Hematopoietic multipotent progenitor cell (in vitro differentiated cells): ENCODE measurements at regions not wholly inside any gene's neighbourhood (a gene's known extent, or its start where the extent isn't known, plus 50 kb on each side); places are given as distances from the start of the nearest gene placed in this dataset.
"Not testable (repeated sequence)": the region's sequence is repeated elsewhere in the genome, so short reads cannot be mapped to it uniquely, and the experiment has no call there.

Experiments used
- DNase-seq, 3 donors: peaks; one replicate each; pipeline ENCODE4 v3.0.0-alpha.2; 2011 to 2015; ENCODE audit warnings: low read depth in 2 of 3, low spot score in 2 of 3

DNA sequence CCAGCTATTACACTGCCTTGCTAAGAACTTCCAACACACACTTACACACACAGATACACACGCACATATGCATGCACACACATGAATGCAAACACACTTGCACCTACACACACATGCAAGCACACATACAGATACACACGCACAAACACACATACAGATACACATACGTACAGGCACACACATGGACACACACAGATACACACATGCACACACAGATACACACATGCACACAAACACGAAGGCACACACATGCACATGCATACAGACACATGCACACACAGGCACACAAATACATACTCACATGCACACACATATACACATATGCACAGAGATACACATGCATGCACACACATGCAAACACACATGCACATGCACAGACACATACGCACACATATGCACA is 284.3 kb upstream of the FRG2C start:
- not testable (repeated sequence) for DNase-seq

DNA sequence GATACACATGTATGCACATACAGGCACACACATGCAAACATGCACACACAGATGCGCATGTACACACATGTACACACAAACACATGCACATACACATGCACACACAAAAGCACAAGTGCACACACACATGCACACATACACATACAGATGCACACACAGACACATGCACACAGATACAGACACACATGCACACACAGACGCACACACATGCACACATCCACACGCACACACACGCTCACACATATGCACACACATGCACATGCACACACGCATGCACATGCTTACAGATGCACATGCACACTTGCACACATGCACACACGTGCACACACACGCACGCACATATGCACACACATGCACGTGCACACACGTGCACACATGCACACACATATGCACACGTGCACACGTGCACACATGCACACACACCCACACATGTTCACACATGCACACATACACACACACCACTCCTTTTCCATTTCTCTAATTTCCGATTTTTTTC is 283.8 kb upstream of the FRG2C start:
- DNase-seq: no peak

DNA sequence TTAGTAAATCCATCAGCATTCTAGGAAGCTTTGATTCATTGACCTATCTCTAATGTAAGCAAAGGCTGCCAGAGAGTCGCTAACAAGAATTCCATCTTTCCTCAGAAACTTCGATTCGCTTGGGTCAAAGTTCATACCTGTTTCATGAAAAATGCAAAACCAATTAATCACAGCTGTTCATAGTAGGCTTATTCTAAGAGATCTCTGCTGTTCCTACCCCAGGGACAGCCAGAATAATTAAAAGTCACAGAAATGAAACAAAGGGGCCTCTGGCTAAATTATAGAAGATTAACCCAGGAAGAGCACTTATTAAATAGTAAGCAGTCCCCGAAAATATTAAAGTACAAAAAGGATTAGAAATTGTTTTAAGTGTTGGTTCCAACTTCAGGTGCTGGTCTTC is 280.1 kb upstream of the FRG2C start:
- DNase-seq: not testable (repeated sequence)

GRCh38 chr3:75388486-75389124 is 275.5 kb upstream of the FRG2C start:
- DNase-seq: not testable (repeated sequence)

DNA sequence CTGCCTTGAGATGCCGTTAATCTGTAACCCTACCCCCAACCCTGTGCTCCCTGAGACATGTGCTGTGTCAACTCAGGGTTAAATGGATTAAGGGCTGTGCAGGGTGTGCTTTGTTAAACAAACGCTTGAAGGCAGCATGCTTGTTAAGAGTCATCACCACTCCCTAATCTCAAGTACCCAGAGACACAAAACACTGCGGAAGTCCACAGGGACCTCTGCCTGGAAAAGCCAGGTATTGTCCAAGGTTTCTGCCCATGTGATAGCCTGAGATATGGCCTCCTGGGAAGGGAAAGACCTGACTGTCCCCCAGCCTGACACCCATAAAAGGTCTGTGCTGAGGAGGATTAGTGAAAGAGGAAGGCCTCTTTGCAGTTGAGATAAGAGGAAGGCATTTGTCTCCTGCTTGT is 270.8 kb upstream of the FRG2C start:
- not testable (repeated sequence) for DNase-seq

GRCh38 chr3:75394102-75394501 is 270.0 kb upstream of the FRG2C start:
- DNase-seq: not testable (repeated sequence)

DNA sequence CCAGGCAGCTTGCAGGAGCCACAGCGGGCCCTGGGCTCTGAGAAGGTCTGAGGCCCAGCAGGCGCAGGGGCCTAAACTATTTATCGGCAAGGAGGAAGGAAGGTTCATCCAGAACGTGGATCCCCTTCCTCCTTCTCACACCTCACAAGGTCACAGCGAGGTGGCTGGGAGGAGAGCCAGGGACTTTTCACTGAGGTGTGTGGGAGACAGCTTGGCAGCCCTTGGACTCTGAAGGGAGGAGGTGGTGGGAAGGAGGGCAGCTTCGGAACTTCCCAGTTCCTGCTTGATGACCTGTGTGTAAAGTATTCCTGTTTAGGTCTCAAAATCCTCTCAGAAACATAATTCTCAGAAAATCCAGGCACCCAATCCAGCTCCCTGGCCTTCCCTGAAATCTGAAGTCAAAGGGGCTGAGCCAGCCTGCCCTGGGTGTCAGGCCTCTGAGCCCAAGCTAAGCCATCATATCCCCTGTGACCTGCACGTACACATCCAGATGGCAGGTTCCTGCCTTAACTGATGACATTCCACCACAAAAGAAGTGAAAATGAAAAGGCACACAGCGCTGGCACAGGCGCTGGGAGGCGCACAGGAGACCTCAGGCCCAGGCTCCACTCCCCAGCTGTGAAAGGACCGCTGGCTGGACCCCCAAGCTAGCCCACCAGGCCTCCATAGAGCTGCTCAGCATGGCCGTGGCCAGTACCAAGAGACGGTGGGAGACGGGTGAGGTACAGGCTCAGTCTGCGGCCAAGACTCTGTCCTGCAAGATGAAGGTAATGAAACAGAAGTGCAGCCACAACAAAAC is 269.4 kb upstream of the FRG2C start:
- not testable (repeated sequence) for DNase-seq

DNA sequence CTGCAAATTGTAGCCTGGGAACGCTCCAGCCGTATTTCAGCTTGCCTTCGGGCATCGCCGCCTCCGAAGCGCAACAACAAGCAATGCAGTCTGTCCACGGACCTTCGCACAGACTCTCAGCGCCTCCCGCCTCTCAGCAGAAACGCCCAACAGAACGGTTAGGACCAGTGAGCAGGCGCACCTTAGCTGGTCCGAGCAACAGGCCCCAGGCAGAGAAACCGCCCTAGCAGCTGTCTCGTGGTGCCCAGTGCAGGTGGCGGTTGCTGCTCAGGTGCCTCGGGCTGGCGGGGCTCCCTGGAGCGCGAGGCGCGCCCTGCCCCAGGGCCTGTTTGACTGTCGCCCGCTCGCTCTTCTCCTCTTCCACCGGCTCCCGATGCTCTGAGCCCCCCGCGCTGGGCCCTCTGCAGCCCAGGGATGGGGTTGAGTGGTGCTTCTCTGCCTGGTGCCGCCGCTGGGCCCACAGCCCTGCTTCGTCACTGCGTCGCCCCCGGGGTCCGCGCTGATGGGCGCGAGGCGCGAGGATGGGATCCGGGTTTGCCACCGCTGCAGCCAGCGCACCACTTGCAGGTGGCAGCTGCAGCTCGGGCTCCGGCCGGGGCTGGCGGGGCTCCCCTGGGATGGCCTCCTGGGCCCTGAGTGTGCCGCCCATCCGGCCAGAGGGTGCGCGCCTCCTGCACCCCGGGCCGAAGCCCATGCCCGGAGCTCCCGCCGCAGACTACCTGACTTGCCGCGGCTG is 268.4 kb upstream of the FRG2C start:
- no peak for DNase-seq

DNA sequence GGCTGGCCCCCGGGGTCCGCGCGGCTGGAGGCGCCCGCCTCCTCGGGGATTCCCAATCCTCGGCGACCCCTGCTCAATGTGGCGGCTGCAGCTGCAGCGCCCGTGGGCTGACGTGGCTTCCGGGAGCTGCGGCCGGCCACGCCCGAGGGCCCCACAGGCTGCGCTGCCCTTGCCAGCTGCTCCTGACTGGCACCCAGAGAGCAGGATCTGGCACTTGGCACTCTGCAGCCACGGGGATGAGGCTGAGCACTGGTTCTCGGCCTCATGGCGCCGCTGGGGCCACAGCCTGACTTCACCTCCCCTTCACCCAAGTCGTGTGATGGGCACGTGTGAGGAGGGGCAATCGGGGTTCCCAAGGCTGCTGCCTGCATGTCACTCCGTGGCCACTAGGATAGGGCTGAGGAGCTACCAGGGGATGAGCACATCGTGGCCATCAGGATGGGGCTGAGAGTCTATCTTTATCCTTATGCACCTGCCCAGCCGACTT is 267.8 kb upstream of the FRG2C start:
- DNase-seq: peak in 2 of 3 donors; percentile 3 to 19

DNA sequence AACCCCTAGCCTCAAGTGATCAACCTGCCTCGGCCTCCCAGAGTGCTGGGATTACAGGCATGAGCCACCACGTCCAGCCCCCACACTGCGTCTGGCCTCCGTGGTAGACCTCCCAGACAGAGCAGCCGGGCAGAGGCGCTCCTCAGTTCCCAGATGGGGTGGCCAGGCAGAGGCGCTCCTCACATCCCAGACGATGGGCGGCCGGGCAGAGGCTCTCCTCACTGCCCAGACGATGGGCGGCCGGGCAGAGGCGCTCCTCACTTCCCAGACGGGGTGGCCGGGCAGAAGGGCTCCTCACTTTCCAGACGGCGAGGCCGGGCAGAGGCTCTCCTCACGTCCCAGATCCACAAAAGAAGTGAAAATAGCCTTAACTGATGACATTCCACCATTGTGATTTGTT is 266.6 kb upstream of the FRG2C start:
- DNase-seq: not testable (repeated sequence)

DNA sequence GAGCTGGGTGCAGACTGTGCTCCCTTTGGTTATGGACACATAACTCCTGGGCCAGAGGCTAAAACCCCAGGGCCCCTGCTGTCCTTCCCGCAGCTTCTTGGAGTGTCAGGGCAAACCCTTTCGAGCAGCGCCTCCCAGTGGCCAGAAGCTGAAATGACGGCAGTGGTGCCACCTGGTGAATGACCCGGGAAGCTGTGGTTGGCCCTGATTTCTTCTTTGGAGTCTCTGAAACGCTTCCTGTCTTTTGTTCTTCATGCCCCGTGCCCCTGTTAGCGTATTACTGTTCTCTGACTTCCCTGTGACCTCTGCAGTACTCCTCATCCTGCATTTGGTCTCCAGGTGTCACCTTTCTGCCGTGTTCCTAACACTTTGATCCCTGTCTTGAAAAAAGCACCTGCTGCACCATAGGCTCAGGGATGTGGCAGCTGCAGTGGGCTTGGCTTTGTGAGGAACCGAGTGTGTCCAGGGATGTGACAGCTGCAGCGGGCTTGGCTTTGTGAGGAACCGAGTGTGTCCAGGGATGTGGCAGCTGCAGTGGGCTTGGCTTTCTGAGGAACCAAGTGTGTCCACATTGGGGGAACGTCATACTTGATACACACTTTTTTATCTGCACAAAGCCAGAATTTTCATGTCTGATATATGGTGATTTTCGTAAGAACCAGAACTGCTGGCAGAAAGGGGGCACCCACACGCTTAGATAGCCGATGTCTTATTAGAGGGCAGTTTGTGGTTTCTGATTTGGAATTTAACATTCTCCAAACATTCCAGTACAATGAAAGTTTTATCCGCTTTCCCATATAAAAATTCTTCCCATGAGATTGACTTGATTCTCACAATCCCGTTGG is 241.8 kb upstream of the FRG2C start:
- DNase-seq: peak in 1 of 3 donors; percentile 1

- DNase-seq: not testable (repeated sequence)
Observed at GRCh38 chr3:75425379-75425778, 238.7 kb upstream of the FRG2C start.

DNA sequence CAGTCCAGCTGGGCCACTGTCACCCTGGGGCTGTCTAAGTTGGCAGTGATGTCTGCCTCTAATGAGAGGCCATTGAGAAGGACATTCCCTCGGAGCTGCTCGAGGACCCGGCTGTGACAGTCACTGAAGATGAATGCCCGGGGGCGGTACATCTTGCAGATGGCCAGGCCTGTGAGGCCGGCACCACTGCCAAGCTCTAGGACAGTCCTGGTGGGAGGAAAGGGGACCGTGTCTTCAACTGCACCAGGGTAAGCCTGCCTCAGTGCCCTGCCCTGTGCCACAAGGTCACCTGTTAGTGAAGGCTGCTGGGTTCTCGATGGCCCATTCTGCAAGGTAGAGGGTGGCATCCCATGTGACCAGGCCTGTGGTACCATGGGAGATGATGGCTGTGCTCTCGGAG is 236.6 kb upstream of the FRG2C start:
- DNase-seq: not testable (repeated sequence)

DNA sequence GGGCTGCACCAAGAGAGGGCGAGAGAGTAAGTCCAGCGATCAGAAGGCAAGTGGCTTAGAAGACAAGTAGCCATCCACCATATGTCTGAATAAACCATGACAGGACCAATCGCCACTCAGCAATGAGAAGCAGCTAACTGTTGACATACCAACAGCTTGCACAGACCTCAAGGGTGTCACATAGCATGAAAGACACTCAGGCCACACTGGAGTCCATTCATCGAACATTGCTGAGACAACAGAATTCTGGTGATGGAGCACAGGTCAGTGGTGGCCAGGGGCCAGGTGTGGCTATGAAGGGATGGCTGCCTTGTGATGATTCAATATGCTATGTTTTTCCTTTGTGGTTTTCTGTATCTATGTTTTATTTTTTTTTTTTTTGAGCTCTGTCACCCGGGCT is 236.2 kb upstream of the FRG2C start:
- DNase-seq: not testable (repeated sequence)

DNA sequence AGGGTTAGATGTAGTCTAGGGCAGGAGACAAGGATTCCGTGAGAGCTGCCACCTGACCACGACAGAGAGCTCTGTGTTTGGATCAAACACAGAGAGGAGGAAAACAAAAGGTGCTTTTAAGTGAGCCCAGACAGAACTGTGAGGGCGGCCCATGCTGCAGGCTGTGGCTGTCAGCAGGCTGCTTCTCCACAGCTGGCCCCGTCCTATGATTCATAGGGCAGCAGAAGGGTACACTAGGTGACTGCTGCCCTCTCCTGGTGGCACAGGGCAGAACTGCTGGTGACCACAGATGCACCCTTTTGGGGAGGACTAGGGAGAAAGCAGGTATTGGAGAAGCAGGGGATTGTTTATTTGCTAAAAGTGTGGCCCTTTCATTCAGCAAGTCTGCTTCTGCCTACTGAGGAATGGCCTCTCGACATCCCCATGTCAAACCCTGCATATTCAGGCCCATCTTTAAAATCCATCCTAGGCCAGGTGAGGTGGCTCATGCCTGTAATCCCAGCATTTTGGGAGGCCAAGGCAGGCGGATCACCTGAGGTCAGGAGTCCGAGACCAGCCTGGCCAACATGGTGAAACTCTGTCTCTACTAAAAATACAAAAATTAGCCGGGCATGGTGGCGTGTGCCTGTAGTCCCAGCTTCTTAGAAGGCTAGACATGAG is 234.4 kb upstream of the FRG2C start:
- peak; percentile 17 to 79 (median 72) for DNase-seq

- DNase-seq: not testable (repeated sequence)
Observed at GRCh38 chr3:75430406-75430805, 233.7 kb upstream of the FRG2C start.

GRCh38 chr3:75431120-75431519 is 233.0 kb upstream of the FRG2C start:
- DNase-seq: not testable (repeated sequence)

DNA sequence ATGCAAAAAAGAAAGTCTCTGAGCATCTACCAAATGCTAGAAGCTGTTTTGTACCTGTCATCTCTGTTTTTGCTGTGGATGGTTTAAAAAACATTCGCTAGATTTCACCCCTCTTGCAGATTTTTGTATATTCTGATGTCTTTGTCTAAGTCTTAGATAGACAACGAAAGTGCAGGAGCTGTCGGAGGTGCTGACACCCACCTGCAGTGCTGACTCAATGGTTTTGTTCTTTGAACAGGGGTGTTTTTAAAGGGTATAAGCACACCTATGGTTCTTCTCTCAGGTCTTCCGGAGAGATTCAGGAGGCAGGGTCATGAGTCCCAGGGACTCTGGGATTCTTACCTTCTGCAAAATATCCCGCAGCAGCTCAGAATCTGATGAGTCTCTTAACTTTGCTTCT is 231.7 kb upstream of the FRG2C start:
- not testable (repeated sequence) for DNase-seq

DNA sequence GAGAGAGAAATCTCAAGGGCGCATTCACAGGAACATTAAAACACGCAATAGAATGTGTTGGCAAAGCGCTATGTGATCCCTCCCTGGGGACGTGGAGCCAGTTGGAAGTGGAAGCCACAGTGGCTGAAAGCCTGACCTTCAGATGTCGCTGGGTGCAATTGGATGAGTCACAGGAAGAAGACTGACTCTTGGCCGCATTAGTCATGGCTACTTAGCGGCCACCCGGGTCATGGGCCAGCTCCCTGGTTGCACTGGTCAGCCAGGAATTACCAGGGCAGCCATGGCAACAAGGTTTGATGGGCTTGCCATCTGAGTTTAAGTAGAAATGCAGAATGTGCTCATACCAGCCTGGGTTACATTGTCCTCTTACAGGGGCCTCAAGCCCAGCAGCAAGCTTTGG is 231.2 kb upstream of the FRG2C start:
- DNase-seq: not testable (repeated sequence)

GRCh38 chr3:75433295-75433694 is 230.8 kb upstream of the FRG2C start:
- DNase-seq: not testable (repeated sequence)
